Hepatocyte (in vitro differentiated cells): ENCODE measurements at regions not wholly inside any gene's neighbourhood (a gene's known extent, or its start where the extent isn't known, plus 50 kb on each side); places are given as distances from the start of the nearest gene placed in this dataset.

Experiments
- CTCF ChIP-seq: fragments of 200-600 bp; sonication (generic); IDR thresholded peaks from 2 replicates; pipeline ENCODE4 v1.5.1; 2016; ENCODE audit warnings: antibody characterized with exemption, mild to moderate bottlenecking; ENCODE audit not compliant: poor library complexity
- EZH2 ChIP-seq: fragments of 200-600 bp; sonication (generic); IDR thresholded peaks from 2 replicates; pipeline ENCODE4 v1.6.1; 2016; ENCODE audit warnings: antibody characterized with exemption, mild to moderate bottlenecking, borderline replicate concordance
- EZH2phosphoT487 ChIP-seq: fragments of 200-600 bp; sonication (generic); IDR thresholded peaks from one replicate; pipeline ENCODE4 v1.6.1; 2018; ENCODE audit warnings: antibody characterized with exemption, mild to moderate bottlenecking, low read depth, moderate library complexity; ENCODE audit not compliant: unreplicated experiment, severe bottlenecking

DNA sequence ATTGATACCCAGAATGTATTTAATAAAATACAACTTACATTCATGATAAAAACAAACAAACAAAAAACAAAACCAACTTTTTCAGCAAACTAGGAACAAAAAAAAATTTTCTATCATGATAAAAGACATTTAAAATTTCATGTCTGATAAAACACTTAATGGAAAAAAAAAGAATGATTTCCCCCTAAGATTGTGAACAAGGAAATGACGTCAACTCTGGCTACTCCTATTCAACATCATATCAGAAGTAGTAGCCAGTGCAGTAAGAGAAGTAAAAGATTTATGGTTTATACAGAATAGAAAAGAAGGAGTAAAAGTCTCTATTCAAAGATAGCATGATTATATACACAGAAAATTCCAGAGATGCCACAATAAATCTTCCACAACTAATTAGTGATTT lies 1306.6 kb downstream of the FSCB start:
- no peak for TF ChIP-seq CTCF
- no peak for TF ChIP-seq EZH2
- TF ChIP-seq EZH2phosphoT487 = no peak
